H9 (cell line): ENCODE measurements at regions not wholly inside any gene's neighbourhood (a gene's known extent, or its start where the extent isn't known, plus 50 kb on each side); places are given as distances from the start of the nearest gene placed in this dataset.

ENCODE experiments used
- DNase-seq: peaks from one replicate; pipeline ENCODE4 v3.0.0-alpha.2; 2017
- H2AFZ ChIP-seq: one replicate; pipeline ENCODE4 v1.6.1; 2013; ENCODE audit warnings: mild to moderate bottlenecking, low read length, control low read depth, moderate library complexity
- H2AK5ac ChIP-seq: 2 replicates; pipeline ENCODE4 v1.6.1; 2013; ENCODE audit warnings: low read length, control low read depth, mixed read lengths; ENCODE audit not compliant: insufficient read length
- H2BK120ac ChIP-seq: one replicate; pipeline ENCODE4 v1.6.1; 2013; ENCODE audit warnings: low read depth, mild to moderate bottlenecking, low read length, control low read depth, inconsistent platforms; ENCODE audit not compliant: poor library complexity, severe bottlenecking
- H2BK12ac ChIP-seq: 2 replicates; pipeline ENCODE4 v1.6.1; 2013; ENCODE audit warnings: low read length, control low read depth, mixed read lengths, low read depth; ENCODE audit not compliant: insufficient read length
- H2BK15ac ChIP-seq: 2 replicates; pipeline ENCODE4 v1.6.1; 2013; ENCODE audit warnings: low read depth, low read length, control low read depth
- H2BK20ac ChIP-seq: one replicate; pipeline ENCODE4 v1.6.1; 2013; ENCODE audit warnings: low read depth, mild to moderate bottlenecking, low read length, control low read depth, inconsistent platforms; ENCODE audit not compliant: poor library complexity, severe bottlenecking
- H2BK5ac ChIP-seq: 2 replicates; pipeline ENCODE4 v1.6.1; 2013; ENCODE audit warnings: low read length, control low read depth, mixed read lengths; ENCODE audit not compliant: insufficient read length
- H3K14ac ChIP-seq: 2 replicates; pipeline ENCODE4 v1.6.1; 2013; ENCODE audit warnings: low read length, control low read depth; ENCODE audit not compliant: insufficient read depth
- H3K18ac ChIP-seq: 2 replicates; pipeline ENCODE4 v1.6.1; 2013; ENCODE audit warnings: low read depth, mild to moderate bottlenecking, mixed read lengths, low read length, control low read depth; ENCODE audit not compliant: insufficient read length
- H3K23ac ChIP-seq: 2 replicates; pipeline ENCODE4 v1.6.1; 2013; ENCODE audit warnings: low read length, control low read depth, mixed read lengths, low read depth; ENCODE audit not compliant: insufficient read length
- H3K23me2 ChIP-seq: 2 replicates; pipeline ENCODE4 v1.6.1; 2013; ENCODE audit warnings: low read depth, mild to moderate bottlenecking, mixed read lengths, low read length, control low read depth; ENCODE audit not compliant: insufficient read length, poor library complexity, severe bottlenecking
- H3K27ac ChIP-seq: 2 replicates; pipeline ENCODE4 v1.5.1; 2013; ENCODE audit warnings: low read length, control low read depth, mixed read lengths, low read depth; ENCODE audit not compliant: insufficient read length
- H3K27me3 ChIP-seq: 2 replicates; pipeline ENCODE4 v1.6.1; 2013; ENCODE audit warnings: low read length, control low read depth, inconsistent platforms; ENCODE audit not compliant: insufficient read depth
- H3K4ac ChIP-seq: 2 replicates; pipeline ENCODE4 v1.6.1; 2013; ENCODE audit warnings: low read depth, mild to moderate bottlenecking, control low read depth, inconsistent platforms, low read length, moderate library complexity
- H3K4me1 ChIP-seq: 2 replicates; pipeline ENCODE4 v1.6.1; 2013; ENCODE audit warnings: low read length, control low read depth, inconsistent platforms; ENCODE audit not compliant: insufficient read depth
- H3K4me2 ChIP-seq: 2 replicates; pipeline ENCODE4 v1.6.1; 2013; ENCODE audit warnings: low read length, control low read depth, mixed read lengths; ENCODE audit not compliant: insufficient read length, insufficient read depth
- H3K56ac ChIP-seq: 2 replicates; pipeline ENCODE4 v1.6.1; 2013; ENCODE audit warnings: low read depth, mild to moderate bottlenecking, mixed read lengths, low read length, control low read depth; ENCODE audit not compliant: insufficient read length
- H3K79me1 ChIP-seq: 2 replicates; pipeline ENCODE4 v1.6.1; 2013; ENCODE audit warnings: low read depth, mild to moderate bottlenecking, moderate library complexity, low read length, control low read depth, inconsistent platforms; ENCODE audit not compliant: insufficient read depth, poor library complexity, severe bottlenecking
- H3K79me2 ChIP-seq: 2 replicates; pipeline ENCODE4 v1.6.1; 2013; ENCODE audit warnings: low read length, control low read depth, inconsistent platforms; ENCODE audit not compliant: insufficient read depth
- H3K9ac ChIP-seq: 2 replicates; pipeline ENCODE4 v1.6.1; 2013; ENCODE audit warnings: low read length, control low read depth, mixed read lengths; ENCODE audit not compliant: insufficient read length; ENCODE audit errors: extremely low read depth
- H3K9me3 ChIP-seq: one replicate; pipeline ENCODE4 v1.6.1; 2013; ENCODE audit warnings: low read depth, low read length, inconsistent platforms; ENCODE audit not compliant: control insufficient read depth
- H3T11ph ChIP-seq: one replicate; pipeline ENCODE4 v1.6.1; 2013; ENCODE audit warnings: mild to moderate bottlenecking, low read length, control low read depth, inconsistent platforms
- H4K20me1 ChIP-seq: one replicate; pipeline ENCODE4 v1.6.1; 2013; ENCODE audit not compliant: control insufficient read depth, insufficient read length, insufficient read depth
- H4K5ac ChIP-seq: 2 replicates; pipeline ENCODE4 v1.6.1; 2013; ENCODE audit warnings: low read depth, mild to moderate bottlenecking, mixed read lengths, low read length, control low read depth; ENCODE audit not compliant: insufficient read length
- H4K8ac ChIP-seq: replicated peaks from 2 replicates; pipeline ENCODE4 v1.6.1; 2013; ENCODE audit warnings: low read length, control low read depth, mixed read lengths, low read depth; ENCODE audit not compliant: insufficient read length
- H4K91ac ChIP-seq: 2 replicates; pipeline ENCODE4 v1.6.1; 2013; ENCODE audit warnings: low read depth, mild to moderate bottlenecking, moderate library complexity, mixed read lengths, low read length, control low read depth; ENCODE audit not compliant: insufficient read length
- H3K27ac Mint-ChIP-seq, 3 experiments: 2 replicates in 2 of 3; 3 replicates in 1 of 3; pipeline ENCODE4 v1.8.0; 2020 to 2021; ENCODE audit warnings: mixed read lengths in 3 of 3, mild to moderate bottlenecking in 1 of 3, moderate library complexity in 1 of 3
- H3K27me3 Mint-ChIP-seq: 2 replicates; pipeline ENCODE4 v1.8.0; 2021; ENCODE audit warnings: low read depth, mild to moderate bottlenecking, moderate library complexity, mixed read lengths
- H3K36me3 Mint-ChIP-seq, 3 experiments: 2 replicates in 2 of 3; 3 replicates in 1 of 3; pipeline ENCODE4 v1.8.0; 2020 to 2021; ENCODE audit warnings: low read depth in 3 of 3, mixed read lengths in 3 of 3; ENCODE audit not compliant: insufficient read depth in 1 of 3
- H3K4me1 Mint-ChIP-seq, 2 experiments: 2 replicates each; pipeline ENCODE4 v1.8.0; 2020; ENCODE audit warnings: mixed read lengths in 2 of 2
- H3K4me3 Mint-ChIP-seq, 2 experiments: 2 replicates in 1 of 2; 3 replicates in 1 of 2; pipeline ENCODE4 v1.8.0; 2020 to 2021; ENCODE audit warnings: mild to moderate bottlenecking in 2 of 2, mixed read lengths in 2 of 2, moderate library complexity in 1 of 2
- H3K9me3 Mint-ChIP-seq, 2 experiments: 2 replicates in 1 of 2; 3 replicates in 1 of 2; pipeline ENCODE4 v1.8.0; 2020; ENCODE audit warnings: mild to moderate bottlenecking in 2 of 2, mixed read lengths in 2 of 2, moderate library complexity in 1 of 2
- WGBS: extraction: QIAGEN DNeasy Blood & Tissue Kit; methylation state at CpG from one replicate; pipeline ENCODE4 v1.1.7; 2013; ENCODE audit warnings: missing lambda C conversion rate, low lambda C conversion rate, mixed read lengths; ENCODE audit not compliant: insufficient read length; ENCODE audit errors: extremely low coverage; 5-methylcytosine and 5-hydroxymethylcytosine counted together
- TF ChIP-seq, protein P1 (sequence below): fragments of 200-600 bp; sonication (generic); conservative IDR thresholded peaks from 3 replicates; pipeline ENCODE4 v1.8.0; 2021; ENCODE audit warnings: antibody characterized with exemption, mild to moderate bottlenecking

GRCh38 chr12:84305144-84305543, 607.5 kb downstream of the SLC6A15 start:
- Histone ChIP-seq H3K18ac (no peak overlapping the region), H3K14ac (no peak overlapping the region), H3K27me3 (no peaks in the 10 kb centered on the region), H3K79me2 (no peaks in the 10 kb centered on the region), H3K4ac (no peak overlapping the region), H3K4me1 (no peaks in the 10 kb centered on the region), H2BK12ac (no peak overlapping the region), H4K91ac (no peak overlapping the region), H4K8ac (no peak overlapping the region), H3K4me2 (no peak overlapping the region), H2BK15ac (no peak overlapping the region), H3T11ph (no peak overlapping the region), H3K27ac (no peak overlapping the region), H3K79me1 (no peaks in the 10 kb centered on the region), H4K20me1 (no peaks in the 10 kb centered on the region), H2BK120ac (no peak overlapping the region), H2AFZ (no peak overlapping the region), H2BK20ac (no peak overlapping the region), H3K23ac (no peak overlapping the region), H3K9me3 (no peaks in the 10 kb centered on the region), H4K5ac (no peak overlapping the region), H2AK5ac (no peak overlapping the region), H3K9ac (no peak overlapping the region), H2BK5ac (no peak overlapping the region), H3K56ac (no peak overlapping the region), H3K23me2 (no peaks in the 10 kb centered on the region)
- no CpG with 5 or more reads among the region's 3 CpGs for whole genome bisulfite sequencing
- no peak overlapping the region for H3K4me3 Mint-ChIP-seq
- no peaks in the 10 kb centered on the region for H3K36me3 Mint-ChIP-seq
- H3K27me3 Mint-ChIP-seq: no peaks in the 10 kb centered on the region
- H3K27ac Mint-ChIP-seq: no peak overlapping the region
- no peak for DNase-seq
- TF ChIP-seq, protein P1, sequence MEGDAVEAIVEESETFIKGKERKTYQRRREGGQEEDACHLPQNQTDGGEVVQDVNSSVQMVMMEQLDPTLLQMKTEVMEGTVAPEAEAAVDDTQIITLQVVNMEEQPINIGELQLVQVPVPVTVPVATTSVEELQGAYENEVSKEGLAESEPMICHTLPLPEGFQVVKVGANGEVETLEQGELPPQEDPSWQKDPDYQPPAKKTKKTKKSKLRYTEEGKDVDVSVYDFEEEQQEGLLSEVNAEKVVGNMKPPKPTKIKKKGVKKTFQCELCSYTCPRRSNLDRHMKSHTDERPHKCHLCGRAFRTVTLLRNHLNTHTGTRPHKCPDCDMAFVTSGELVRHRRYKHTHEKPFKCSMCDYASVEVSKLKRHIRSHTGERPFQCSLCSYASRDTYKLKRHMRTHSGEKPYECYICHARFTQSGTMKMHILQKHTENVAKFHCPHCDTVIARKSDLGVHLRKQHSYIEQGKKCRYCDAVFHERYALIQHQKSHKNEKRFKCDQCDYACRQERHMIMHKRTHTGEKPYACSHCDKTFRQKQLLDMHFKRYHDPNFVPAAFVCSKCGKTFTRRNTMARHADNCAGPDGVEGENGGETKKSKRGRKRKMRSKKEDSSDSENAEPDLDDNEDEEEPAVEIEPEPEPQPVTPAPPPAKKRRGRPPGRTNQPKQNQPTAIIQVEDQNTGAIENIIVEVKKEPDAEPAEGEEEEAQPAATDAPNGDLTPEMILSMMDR: no peak
- no peaks in the 10 kb centered on the region for H3K9me3 Mint-ChIP-seq
- no peaks in the 10 kb centered on the region for H3K4me1 Mint-ChIP-seq
